Dendritic cell treated with granulocyte-macrophage colony-stimulating factor and Interleukin-4, amounts not matched to agents 40 ng/mL and 50 ng/mL, for 4 days (primary cell): ENCODE measurements at regions not wholly inside any gene's neighbourhood (a gene's known extent, or its start where the extent isn't known, plus 50 kb on each side); places are given as distances from the start of the nearest gene placed in this dataset.

Experiments used
- H3K27ac Mint-ChIP-seq: one replicate; pipeline ENCODE4 v1.8.0; 2022; ENCODE audit warnings: mild to moderate bottlenecking, mixed read lengths
- H3K27me3 Mint-ChIP-seq: one replicate; pipeline ENCODE4 v1.8.0; 2022; ENCODE audit warnings: mild to moderate bottlenecking, mixed read lengths
- H3K36me3 Mint-ChIP-seq: one replicate; pipeline ENCODE4 v1.8.0; 2022; ENCODE audit warnings: low read depth, mixed read lengths
- H3K4me1 Mint-ChIP-seq: one replicate; pipeline ENCODE4 v1.8.0; 2022; ENCODE audit warnings: low read depth, mixed read lengths
- H3K4me3 Mint-ChIP-seq: one replicate; pipeline ENCODE4 v1.8.0; 2022; ENCODE audit warnings: mild to moderate bottlenecking, moderate library complexity, mixed read lengths
- H3K9me3 Mint-ChIP-seq: one replicate; pipeline ENCODE4 v1.8.0; 2022; ENCODE audit warnings: mixed read lengths
- intact Hi-C: fragments of 100-400 bp; cut with micrococcal nuclease; formaldehyde crosslinking; loops from one replicate; pipeline ENCODE4 v1.15.0; 2022

GRCh38 chr4:3673716-3674478 lies 92.3 kb upstream of the ADRA2C start:
- peaks cover 11% of the 10 kb centered on the region for H3K27me3 Mint-ChIP-seq
- H3K4me1 Mint-ChIP-seq = peaks cover 7% of the 10 kb centered on the region
- intact Hi-C loops = no loop called here

GRCh38 chr4:3673176-3673575 lies 93.0 kb upstream of the ADRA2C start:
- no peak overlapping the region for H3K27ac Mint-ChIP-seq
- H3K27me3 Mint-ChIP-seq = peaks cover 12% of the 10 kb centered on the region
- H3K4me3 Mint-ChIP-seq = no peak overlapping the region
- H3K4me1 Mint-ChIP-seq = peaks cover 7% of the 10 kb centered on the region
- H3K9me3 Mint-ChIP-seq = peaks cover 13% of the 10 kb centered on the region
- no peaks in the 10 kb centered on the region for H3K36me3 Mint-ChIP-seq
- intact Hi-C loops = no loop called here

More at GRCh38 chr4:3673716-3674478, 92.3 kb upstream of the ADRA2C start:
- no peak overlapping the region for H3K27ac Mint-ChIP-seq
- peaks cover 13% of the 10 kb centered on the region for H3K9me3 Mint-ChIP-seq
- no peak overlapping the region for H3K4me3 Mint-ChIP-seq
- no peaks in the 10 kb centered on the region for H3K36me3 Mint-ChIP-seq

- H3K36me3 Mint-ChIP-seq = no peaks in the 10 kb centered on the region
These were observed 93.7 kb upstream of the ADRA2C start for GRCh38 chr4:3672465-3672831.

GRCh38 chr4:3671571-3672464 lies 94.4 kb upstream of the ADRA2C start:
- H3K27me3 Mint-ChIP-seq = peaks cover 11% of the 10 kb centered on the region
- no peak overlapping the region for H3K4me3 Mint-ChIP-seq

More at GRCh38 chr4:3672465-3672831, 93.7 kb upstream of the ADRA2C start:
- peaks cover 11% of the 10 kb centered on the region for H3K27me3 Mint-ChIP-seq
- intact Hi-C loops = no loop called here
- H3K4me3 Mint-ChIP-seq = no peak overlapping the region
- H3K27ac Mint-ChIP-seq = no peak overlapping the region
- peaks cover under 1% of the 10 kb centered on the region for H3K4me1 Mint-ChIP-seq
- peaks cover 21% of the 10 kb centered on the region for H3K9me3 Mint-ChIP-seq

GRCh38 chr4:3670521-3671519 lies 95.4 kb upstream of the ADRA2C start:
- intact Hi-C loops = no loop called here
- Mint-ChIP-seq H3K36me3 (no peaks in the 10 kb centered on the region), H3K4me1 (no peaks in the 10 kb centered on the region), H3K9me3 (peaks cover 26% of the 10 kb centered on the region), H3K27ac (no peak overlapping the region), H3K27me3 (peaks cover 11% of the 10 kb centered on the region), H3K4me3 (no peak overlapping the region)

More at GRCh38 chr4:3671571-3672464, 94.4 kb upstream of the ADRA2C start:
- no peaks in the 10 kb centered on the region for H3K4me1 Mint-ChIP-seq
- no peak overlapping the region for H3K27ac Mint-ChIP-seq
- peaks cover 26% of the 10 kb centered on the region for H3K9me3 Mint-ChIP-seq
- H3K36me3 Mint-ChIP-seq = no peaks in the 10 kb centered on the region
- intact Hi-C loops = no loop called here

GRCh38 chr4:3669553-3669949 lies 96.6 kb upstream of the ADRA2C start:
- H3K27ac Mint-ChIP-seq = no peak overlapping the region
- H3K9me3 Mint-ChIP-seq = peaks cover 26% of the 10 kb centered on the region
- peaks cover 13% of the 10 kb centered on the region for H3K27me3 Mint-ChIP-seq
- no peaks in the 10 kb centered on the region for H3K36me3 Mint-ChIP-seq
- H3K4me3 Mint-ChIP-seq = no peak overlapping the region
- no peaks in the 10 kb centered on the region for H3K4me1 Mint-ChIP-seq
- intact Hi-C loops = no loop called here

GRCh38 chr4:3668825-3669552 lies 97.2 kb upstream of the ADRA2C start:
- Mint-ChIP-seq H3K9me3 (peaks cover 26% of the 10 kb centered on the region), H3K36me3 (no peaks in the 10 kb centered on the region), H3K4me3 (no peak overlapping the region), H3K4me1 (no peaks in the 10 kb centered on the region), H3K27me3 (peaks cover 13% of the 10 kb centered on the region), H3K27ac (no peak overlapping the region)
- intact Hi-C loops = no loop called here

- Mint-ChIP-seq H3K4me3 (no peak overlapping the region), H3K36me3 (no peaks in the 10 kb centered on the region), H3K9me3 (peaks cover 15% of the 10 kb centered on the region), H3K27ac (no peak overlapping the region), H3K27me3 (peaks cover 10% of the 10 kb centered on the region), H3K4me1 (no peaks in the 10 kb centered on the region)
- intact Hi-C loops = no loop called here
These were observed 98.9 kb upstream of the ADRA2C start for GRCh38 chr4:3667258-3667657.

GRCh38 chr4:3666263-3666662 lies 99.9 kb upstream of the ADRA2C start:
- no peak overlapping the region for H3K27ac Mint-ChIP-seq
- no peaks in the 10 kb centered on the region for H3K36me3 Mint-ChIP-seq
- H3K4me1 Mint-ChIP-seq = no peaks in the 10 kb centered on the region
- intact Hi-C loops = no loop called here
- peaks cover 12% of the 10 kb centered on the region for H3K9me3 Mint-ChIP-seq
- no peak overlapping the region for H3K4me3 Mint-ChIP-seq
- H3K27me3 Mint-ChIP-seq = peaks cover 12% of the 10 kb centered on the region

GRCh38 chr4:3665360-3665891 lies 100.8 kb upstream of the ADRA2C start:
- H3K9me3 Mint-ChIP-seq = peaks cover 12% of the 10 kb centered on the region
- H3K27me3 Mint-ChIP-seq = peaks cover 17% of the 10 kb centered on the region
- no peaks in the 10 kb centered on the region for H3K4me1 Mint-ChIP-seq
- intact Hi-C loops = no loop called here
- H3K36me3 Mint-ChIP-seq = no peaks in the 10 kb centered on the region
- H3K4me3 Mint-ChIP-seq = no peak overlapping the region
- H3K27ac Mint-ChIP-seq = no peak overlapping the region

GRCh38 chr4:3663791-3664190 lies 102.4 kb upstream of the ADRA2C start:
- peaks cover 12% of the 10 kb centered on the region for H3K9me3 Mint-ChIP-seq
- no peaks in the 10 kb centered on the region for H3K4me1 Mint-ChIP-seq

GRCh38 chr4:3662516-3662915 lies 103.7 kb upstream of the ADRA2C start:
- Mint-ChIP-seq H3K27ac (no peak overlapping the region), H3K4me1 (no peaks in the 10 kb centered on the region), H3K9me3 (peaks cover 6% of the 10 kb centered on the region), H3K27me3 (peaks cover 36% of the 10 kb centered on the region), H3K36me3 (no peaks in the 10 kb centered on the region), H3K4me3 (no peak overlapping the region)
- intact Hi-C loops = no loop called here

More at GRCh38 chr4:3663791-3664190, 102.4 kb upstream of the ADRA2C start:
- Mint-ChIP-seq H3K4me3 (no peak overlapping the region), H3K36me3 (no peaks in the 10 kb centered on the region), H3K27me3 (peaks cover 24% of the 10 kb centered on the region), H3K27ac (no peak overlapping the region)
- intact Hi-C loops = no loop called here

GRCh38 chr4:3661989-3662388 lies 104.2 kb upstream of the ADRA2C start:
- Mint-ChIP-seq H3K36me3 (no peaks in the 10 kb centered on the region), H3K4me1 (no peaks in the 10 kb centered on the region), H3K27ac (no peak overlapping the region), H3K9me3 (peaks cover under 1% of the 10 kb centered on the region), H3K4me3 (no peak overlapping the region), H3K27me3 (peaks cover 39% of the 10 kb centered on the region)
- intact Hi-C loops = no loop called here
